ENCODE measurements at regions not wholly inside any gene's neighbourhood (a gene's known extent, or its start where the extent isn't known, plus 50 kb on each side); places are given as distances from the start of the nearest gene placed in this dataset.
"Not testable (repeated sequence)": the region's sequence is repeated elsewhere in the genome, so short reads cannot be mapped to it uniquely, and the experiment has no call there.

- no peak for DNase-seq (ENCODE audit: low spot score, unreplicated experiment)
- Mint-ChIP-seq H3K4me1 (ENCODE audit: low read depth) (peaks cover 3% of the 10 kb centered on the region), H3K9me3 (ENCODE audit: low read depth) (no peaks in the 10 kb centered on the region), H3K27me3 (no peaks in the 10 kb centered on the region), H3K27ac (no peak overlapping the region), H3K36me3 (ENCODE audit: insufficient read depth) (no peaks in the 10 kb centered on the region), H3K4me3 (ENCODE audit: low read depth) (no peak overlapping the region)
- TF ChIP-seq CTCF (IDR thresholded peaks at IDR 0.05; ENCODE audit: unreplicated experiment), result no peak
Measured at GRCh38 chr7:152502813-152503790, 67.3 kb upstream of the KMT2C start.

GRCh38 chr7:152501506-152501905, 65.7 kb upstream of the KMT2C start:
- no peaks in the 10 kb centered on the region for H3K27me3 Mint-ChIP-seq
- DNase-seq (ENCODE audit: low spot score, unreplicated experiment), result no peak
- H3K36me3 Mint-ChIP-seq (ENCODE audit: insufficient read depth), result no peaks in the 10 kb centered on the region
- H3K4me1 Mint-ChIP-seq (ENCODE audit: low read depth), result peaks cover 3% of the 10 kb centered on the region
- no peak overlapping the region for H3K4me3 Mint-ChIP-seq (ENCODE audit: low read depth)
- no peak for TF ChIP-seq CTCF (IDR thresholded peaks at IDR 0.05; ENCODE audit: unreplicated experiment)
- H3K27ac Mint-ChIP-seq, result no peak overlapping the region
- no peaks in the 10 kb centered on the region for H3K9me3 Mint-ChIP-seq (ENCODE audit: low read depth)

- not testable (repeated sequence) for H3K27me3 Mint-ChIP-seq; H3K4me1 Mint-ChIP-seq (ENCODE audit: low read depth); H3K9me3 Mint-ChIP-seq (ENCODE audit: low read depth); H3K27ac Mint-ChIP-seq; DNase-seq (ENCODE audit: low spot score, unreplicated experiment); H3K4me3 Mint-ChIP-seq (ENCODE audit: low read depth); H3K36me3 Mint-ChIP-seq (ENCODE audit: insufficient read depth)
Measured at GRCh38 chr7:152499969-152500368, 64.2 kb upstream of the KMT2C start.

DNA sequence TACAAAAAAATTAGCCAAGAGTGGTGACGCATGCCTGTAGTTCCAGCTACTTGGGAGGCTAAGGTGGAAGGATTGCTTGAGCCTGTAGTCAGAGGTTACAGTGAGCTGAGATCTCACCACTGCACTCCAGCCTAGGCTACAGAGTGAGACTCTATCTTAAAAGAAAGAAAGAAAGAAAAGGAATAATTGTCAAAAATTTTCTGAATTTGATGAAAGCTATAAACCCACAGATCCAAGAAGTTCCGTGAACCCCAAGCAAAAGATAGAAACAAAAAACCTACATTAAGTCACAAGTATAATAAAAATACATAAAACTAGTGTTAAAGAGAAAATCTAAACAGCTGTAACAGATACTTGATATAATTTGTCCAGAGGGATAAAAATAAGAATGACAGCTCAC, 60.1 kb upstream of the KMT2C start:
- Mint-ChIP-seq H3K27ac (no peak overlapping the region), H3K27me3 (no peaks in the 10 kb centered on the region), H3K9me3 (ENCODE audit: low read depth) (no peaks in the 10 kb centered on the region), H3K4me3 (ENCODE audit: low read depth) (no peak overlapping the region), H3K4me1 (ENCODE audit: low read depth) (no peaks in the 10 kb centered on the region), H3K36me3 (ENCODE audit: insufficient read depth) (no peaks in the 10 kb centered on the region)
- TF ChIP-seq CTCF (IDR thresholded peaks at IDR 0.05; ENCODE audit: unreplicated experiment), result no peak
- no peak for DNase-seq (ENCODE audit: low spot score, unreplicated experiment)

DNA sequence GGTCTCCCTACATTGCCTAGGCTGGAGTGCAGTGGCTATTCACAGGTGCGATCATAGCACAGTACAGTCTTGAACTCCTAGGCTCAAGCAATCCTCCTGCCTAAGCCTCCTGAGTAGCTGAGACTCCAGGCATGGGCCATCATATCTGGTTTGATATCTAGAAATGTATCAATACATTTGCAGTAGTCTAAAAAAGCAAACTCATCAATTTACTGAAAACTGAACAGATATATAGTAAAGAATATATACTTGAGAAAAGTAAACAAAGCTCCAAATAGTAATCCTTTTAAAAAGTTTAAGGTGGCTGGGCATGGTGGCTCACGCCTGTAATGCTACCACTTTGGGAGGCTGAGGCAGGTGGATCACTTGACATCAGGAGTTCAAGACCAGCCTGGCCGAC, 57.1 kb upstream of the KMT2C start:
- H3K4me1 Mint-ChIP-seq (ENCODE audit: low read depth), result no peaks in the 10 kb centered on the region
- H3K36me3 Mint-ChIP-seq (ENCODE audit: insufficient read depth), result no peaks in the 10 kb centered on the region
- no peaks in the 10 kb centered on the region for H3K27me3 Mint-ChIP-seq
- TF ChIP-seq CTCF (IDR thresholded peaks at IDR 0.05; ENCODE audit: unreplicated experiment), result no peak
- H3K27ac Mint-ChIP-seq, result no peak overlapping the region
- H3K9me3 Mint-ChIP-seq (ENCODE audit: low read depth), result no peaks in the 10 kb centered on the region
- H3K4me3 Mint-ChIP-seq (ENCODE audit: low read depth), result no peak overlapping the region
- DNase-seq (ENCODE audit: low spot score, unreplicated experiment), result no peak

GRCh38 chr7:152489044-152489443, 53.2 kb upstream of the KMT2C start:
- Mint-ChIP-seq H3K9me3 (ENCODE audit: low read depth) (no peaks in the 10 kb centered on the region), H3K4me3 (ENCODE audit: low read depth) (no peak overlapping the region), H3K27ac (no peak overlapping the region), H3K4me1 (ENCODE audit: low read depth) (no peaks in the 10 kb centered on the region), H3K36me3 (ENCODE audit: insufficient read depth) (no peaks in the 10 kb centered on the region), H3K27me3 (peaks cover 2% of the 10 kb centered on the region)
- no peak for DNase-seq (ENCODE audit: low spot score, unreplicated experiment)
- TF ChIP-seq CTCF (IDR thresholded peaks at IDR 0.05; ENCODE audit: unreplicated experiment), result no peak

Data from progenitor cell of endocrine pancreas (in vitro differentiated cells).